Loucy (cell line): ENCODE measurements at regions not wholly inside any gene's neighbourhood (a gene's known extent, or its start where the extent isn't known, plus 50 kb on each side); places are given as distances from the start of the nearest gene placed in this dataset.

Source experiments
- H2AFZ ChIP-seq: fragments of 200-600 bp; sonication (generic); 2 replicates; pipeline ENCODE4 v1.6.0; 2016; ENCODE audit warnings: antibody characterized with exemption, mild to moderate bottlenecking, low read length, moderate library complexity
- H3F3A ChIP-seq: fragments of 200-600 bp; 2 replicates; pipeline ENCODE4 v1.6.0; 2016; ENCODE audit warnings: antibody characterized with exemption, low read depth, mild to moderate bottlenecking
- H3K27me3 ChIP-seq: fragments of 200-600 bp; sonication (generic); 2 replicates; pipeline ENCODE4 v1.6.1; 2014; ENCODE audit warnings: low read length, mild to moderate bottlenecking; ENCODE audit not compliant: insufficient read depth, poor library complexity, severe bottlenecking
- H3K36me3 ChIP-seq: fragments of 200-600 bp; sonication (generic); 2 replicates; pipeline ENCODE4 v1.6.1; 2016; ENCODE audit warnings: low read length; ENCODE audit not compliant: insufficient read depth
- H3K4me1 ChIP-seq: fragments of 200-600 bp; sonication (generic); 2 replicates; pipeline ENCODE4 v1.5.1; 2014; ENCODE audit warnings: low read length, mild to moderate bottlenecking; ENCODE audit not compliant: insufficient read depth, poor library complexity, severe bottlenecking
- H3K4me2 ChIP-seq: fragments of 200-600 bp; sonication (generic); 2 replicates; pipeline ENCODE4 v1.6.0; 2014; ENCODE audit warnings: antibody characterized with exemption, low read length, low read depth, mild to moderate bottlenecking; ENCODE audit not compliant: poor library complexity, severe bottlenecking
- H3K4me3 ChIP-seq: fragments of 200-600 bp; sonication (generic); 2 replicates; pipeline ENCODE4 v1.5.1; 2014; ENCODE audit warnings: low read length, mild to moderate bottlenecking, mixed read lengths; ENCODE audit not compliant: poor library complexity, severe bottlenecking
- H3K79me2 ChIP-seq: fragments of 200-600 bp; sonication (generic); 2 replicates; pipeline ENCODE4 v1.6.1; 2014; ENCODE audit warnings: low read length; ENCODE audit not compliant: insufficient read depth
- H3K9ac ChIP-seq: fragments of 200-600 bp; sonication (generic); 2 replicates; pipeline ENCODE4 v1.6.0; 2014; ENCODE audit warnings: mild to moderate bottlenecking, low read depth, low read length, moderate library complexity; ENCODE audit not compliant: poor library complexity, severe bottlenecking
- H3K9me2 ChIP-seq: fragments of 200-600 bp; sonication (generic); replicated peaks from 2 replicates; pipeline ENCODE4 v1.6.1; 2016; ENCODE audit warnings: low read depth, low read length, mixed read lengths
- H3K9me3 ChIP-seq: fragments of 200-600 bp; sonication (generic); 2 replicates; pipeline ENCODE4 v1.6.1; 2014; ENCODE audit warnings: mild to moderate bottlenecking, antibody characterized with exemption, low read length, low read depth; ENCODE audit not compliant: insufficient read depth
- H4K20me1 ChIP-seq: fragments of 200-600 bp; sonication (generic); 2 replicates; pipeline ENCODE4 v1.6.0; 2014; ENCODE audit warnings: antibody characterized with exemption, low read length, mild to moderate bottlenecking; ENCODE audit not compliant: insufficient read depth, poor library complexity, severe bottlenecking
- CTCF ChIP-seq: fragments of 200-600 bp; sonication (generic); conservative IDR thresholded peaks from 2 replicates; pipeline ENCODE4 v1.5.1; 2014; ENCODE audit warnings: mild to moderate bottlenecking, antibody characterized with exemption, low read length
- EZH2phosphoT487 ChIP-seq: fragments of 200-600 bp; IDR thresholded peaks from 2 replicates; pipeline ENCODE4 v1.6.1; 2018; ENCODE audit warnings: antibody characterized with exemption, mild to moderate bottlenecking, moderate library complexity, borderline replicate concordance

GRCh38 chr17:34763728-34764665 lies 184.6 kb downstream of the TMEM132E start:
- no peaks in the 10 kb centered on the region for H3K27me3 ChIP-seq
- no peaks in the 10 kb centered on the region for H4K20me1 ChIP-seq
- H3K36me3 ChIP-seq, result no peaks in the 10 kb centered on the region
- no peaks in the 10 kb centered on the region for H3F3A ChIP-seq
- no peaks in the 10 kb centered on the region for H3K9me2 ChIP-seq
- H3K9me3 ChIP-seq, result no peaks in the 10 kb centered on the region
- H3K9ac ChIP-seq, result no peak overlapping the region
- H2AFZ ChIP-seq, result no peak overlapping the region
- H3K4me3 ChIP-seq, result no peak overlapping the region
- TF ChIP-seq CTCF (no peak), EZH2phosphoT487 (no peak)
- no peaks in the 10 kb centered on the region for H3K4me1 ChIP-seq
- H3K4me2 ChIP-seq, result no peak overlapping the region
- no peaks in the 10 kb centered on the region for H3K79me2 ChIP-seq

- H3K9me3 ChIP-seq, result no peaks in the 10 kb centered on the region
- no peak overlapping the region for H2AFZ ChIP-seq
- H3K9ac ChIP-seq, result no peak overlapping the region
- H3K4me2 ChIP-seq, result no peak overlapping the region
- H4K20me1 ChIP-seq, result no peaks in the 10 kb centered on the region
- H3K4me1 ChIP-seq, result no peaks in the 10 kb centered on the region
- no peaks in the 10 kb centered on the region for H3K79me2 ChIP-seq
- H3K9me2 ChIP-seq, result no peaks in the 10 kb centered on the region
- no peaks in the 10 kb centered on the region for H3F3A ChIP-seq
- no peaks in the 10 kb centered on the region for H3K27me3 ChIP-seq
- no peaks in the 10 kb centered on the region for H3K36me3 ChIP-seq
- TF ChIP-seq EZH2phosphoT487 (no peak), CTCF (no peak)
- no peak overlapping the region for H3K4me3 ChIP-seq
These were observed 182.7 kb downstream of the TMEM132E start for GRCh38 chr17:34762078-34762477.

GRCh38 chr17:34761646-34762045 lies 182.3 kb downstream of the TMEM132E start:
- Histone ChIP-seq H4K20me1 (no peaks in the 10 kb centered on the region), H3K9ac (no peak overlapping the region), H3K27me3 (no peaks in the 10 kb centered on the region), H3K9me3 (no peaks in the 10 kb centered on the region), H3K4me3 (no peak overlapping the region), H3K4me1 (no peaks in the 10 kb centered on the region), H3K4me2 (no peak overlapping the region), H3K9me2 (no peaks in the 10 kb centered on the region), H3K36me3 (no peaks in the 10 kb centered on the region), H3F3A (no peaks in the 10 kb centered on the region), H2AFZ (no peak overlapping the region), H3K79me2 (no peaks in the 10 kb centered on the region)
- no peak for TF ChIP-seq CTCF
- TF ChIP-seq EZH2phosphoT487, result no peak
